ENCODE measurements at regions not wholly inside any gene's neighbourhood (a gene's known extent, or its start where the extent isn't known, plus 50 kb on each side); places are given as distances from the start of the nearest gene placed in this dataset.

GRCh38 chr1:47587891-47588582, 150.2 kb downstream of the FOXD2 start:
- TF ChIP-seq, protein P1, sequence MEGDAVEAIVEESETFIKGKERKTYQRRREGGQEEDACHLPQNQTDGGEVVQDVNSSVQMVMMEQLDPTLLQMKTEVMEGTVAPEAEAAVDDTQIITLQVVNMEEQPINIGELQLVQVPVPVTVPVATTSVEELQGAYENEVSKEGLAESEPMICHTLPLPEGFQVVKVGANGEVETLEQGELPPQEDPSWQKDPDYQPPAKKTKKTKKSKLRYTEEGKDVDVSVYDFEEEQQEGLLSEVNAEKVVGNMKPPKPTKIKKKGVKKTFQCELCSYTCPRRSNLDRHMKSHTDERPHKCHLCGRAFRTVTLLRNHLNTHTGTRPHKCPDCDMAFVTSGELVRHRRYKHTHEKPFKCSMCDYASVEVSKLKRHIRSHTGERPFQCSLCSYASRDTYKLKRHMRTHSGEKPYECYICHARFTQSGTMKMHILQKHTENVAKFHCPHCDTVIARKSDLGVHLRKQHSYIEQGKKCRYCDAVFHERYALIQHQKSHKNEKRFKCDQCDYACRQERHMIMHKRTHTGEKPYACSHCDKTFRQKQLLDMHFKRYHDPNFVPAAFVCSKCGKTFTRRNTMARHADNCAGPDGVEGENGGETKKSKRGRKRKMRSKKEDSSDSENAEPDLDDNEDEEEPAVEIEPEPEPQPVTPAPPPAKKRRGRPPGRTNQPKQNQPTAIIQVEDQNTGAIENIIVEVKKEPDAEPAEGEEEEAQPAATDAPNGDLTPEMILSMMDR (IDR thresholded peaks at IDR 0.05; ENCODE audit: low read length, missing control alignments), result no peak
- DNase-seq (ENCODE audit: low read depth), result peak; percentile 21
- no peak overlapping the region for H3K4me3 ChIP-seq (replicated peaks; ENCODE audit: low read depth, low read length)

- TF ChIP-seq, protein P1 (IDR thresholded peaks at IDR 0.05; ENCODE audit: low read length, missing control alignments), result no peak
- no peak overlapping the region for H3K4me3 ChIP-seq (replicated peaks; ENCODE audit: low read depth, low read length)
- no peak for DNase-seq (ENCODE audit: low read depth)
These were observed 152.8 kb downstream of the FOXD2 start for GRCh38 chr1:47590523-47591225.

GRCh38 chr1:47591801-47592200, 154.0 kb downstream of the FOXD2 start:
- DNase-seq (ENCODE audit: low read depth), result no peak
- H3K4me3 ChIP-seq (replicated peaks; ENCODE audit: low read depth, low read length), result no peak overlapping the region

GRCh38 chr1:47592296-47593012, 154.6 kb downstream of the FOXD2 start:
- H3K4me3 ChIP-seq (replicated peaks; ENCODE audit: low read depth, low read length), result no peak overlapping the region
- DNase-seq (ENCODE audit: low read depth), result no peak
- TF ChIP-seq, protein P1 (IDR thresholded peaks at IDR 0.05; ENCODE audit: low read length, missing control alignments), result no peak

More at GRCh38 chr1:47591801-47592200, 154.0 kb downstream of the FOXD2 start:
- TF ChIP-seq, protein P1 (IDR thresholded peaks at IDR 0.05; ENCODE audit: low read length, missing control alignments), result no peak

DNA sequence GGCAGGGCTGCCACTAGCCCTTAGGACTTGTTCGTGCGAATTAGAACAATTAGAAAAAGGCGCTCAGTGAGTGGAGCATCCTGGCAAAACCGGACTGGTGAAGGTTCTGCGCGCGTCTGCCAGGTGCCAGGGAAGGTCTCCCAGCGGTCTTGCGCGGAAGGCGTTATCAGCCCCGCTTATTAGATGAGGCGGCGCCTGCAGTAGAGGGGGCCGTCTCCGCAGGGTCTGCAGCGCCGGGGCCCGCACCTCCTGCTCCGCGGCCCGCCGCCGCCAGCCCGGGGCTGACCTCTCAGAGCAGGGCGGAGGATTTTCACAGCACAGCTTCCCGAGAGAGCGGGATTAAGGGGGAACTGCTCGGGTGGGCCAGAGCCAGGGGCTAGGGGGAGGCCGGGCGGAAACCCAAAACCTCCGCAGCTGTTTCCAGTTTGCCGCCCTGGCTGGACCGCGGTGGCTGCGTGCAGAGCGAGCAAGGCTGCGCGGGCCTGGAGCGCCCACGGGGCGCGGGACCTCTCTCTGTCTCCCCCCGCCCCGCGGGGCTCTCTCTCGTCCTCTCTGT, 155.2 kb downstream of the FOXD2 start:
- DNase-seq (ENCODE audit: low read depth), result no peak
- TF ChIP-seq, protein P1 (IDR thresholded peaks at IDR 0.05; ENCODE audit: low read length, missing control alignments), result no peak
- H3K4me3 ChIP-seq (replicated peaks; ENCODE audit: low read depth, low read length), result no peak overlapping the region

DNA sequence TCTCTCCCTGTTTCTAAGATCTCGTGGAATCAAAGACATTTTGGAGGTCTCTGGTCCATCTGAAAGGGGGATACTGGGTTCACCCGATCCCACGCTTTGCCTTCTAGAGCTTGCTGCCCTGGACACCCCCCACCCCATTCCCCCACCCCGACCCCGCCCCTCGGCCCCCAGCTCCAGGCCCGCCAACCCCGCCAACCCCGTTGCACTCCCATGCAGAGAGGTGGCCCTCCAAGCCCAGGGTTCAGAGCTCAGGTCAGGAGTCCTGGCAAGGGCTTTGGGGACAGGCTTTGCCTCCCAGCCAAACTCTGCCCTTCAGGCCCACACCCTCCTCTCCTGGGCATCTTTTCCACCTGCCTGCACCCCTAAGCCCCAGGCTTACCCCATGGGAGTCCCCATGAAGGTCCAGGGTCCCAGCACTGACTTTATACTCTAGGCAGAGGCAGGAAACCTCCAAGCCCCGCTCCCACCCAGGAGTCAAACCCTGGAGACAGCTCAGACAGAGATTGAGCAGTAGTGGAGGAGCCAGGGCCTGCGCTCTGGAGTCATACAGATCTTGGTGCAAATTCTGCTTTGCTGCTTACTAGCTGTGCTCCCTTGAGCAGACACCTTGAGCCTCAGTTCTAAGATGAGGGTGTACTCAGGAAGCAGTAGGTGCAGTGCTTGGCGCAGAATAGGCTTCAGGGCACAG, 155.9 kb downstream of the FOXD2 start:
- no peak overlapping the region for H3K4me3 ChIP-seq (replicated peaks; ENCODE audit: low read depth, low read length)
- no peak for DNase-seq (ENCODE audit: low read depth)
- TF ChIP-seq, protein P1 (IDR thresholded peaks at IDR 0.05; ENCODE audit: low read length, missing control alignments), result no peak

All from fibroblast of pulmonary artery (primary cell).